HG03354 (cell line): ENCODE measurements at regions not wholly inside any gene's neighbourhood (a gene's known extent, or its start where the extent isn't known, plus 50 kb on each side); places are given as distances from the start of the nearest gene placed in this dataset.
A peak's percentile ranks its signal among the peaks of the same experiment; 100 is the strongest.
"Not testable (repeated sequence)": the region's sequence is repeated elsewhere in the genome, so short reads cannot be mapped to it uniquely, and the experiment has no call there.

ENCODE experiments used
- ATAC-seq: cut with Tn5 transposase; IDR thresholded peaks from one replicate; pipeline ENCODE4 v1.9.1; 2021; ENCODE audit warnings: mild to moderate bottlenecking; ENCODE audit not compliant: unreplicated experiment, poor library complexity, severe bottlenecking

- ATAC-seq = no peak
Measured at GRCh38 chr13:27327633-27328032, 57.0 kb downstream of the RASL11A start.

- ATAC-seq = no peak
Measured at GRCh38 chr13:27329210-27329609, 58.6 kb downstream of the RASL11A start.

- no peak for ATAC-seq
Measured at GRCh38 chr13:27334774-27335435, 64.3 kb downstream of the RASL11A start.

- ATAC-seq = no peak
Measured at GRCh38 chr13:27336014-27336673, 65.5 kb downstream of the RASL11A start.

- ATAC-seq = no peak
Measured at GRCh38 chr13:27338207-27338606, 67.6 kb downstream of the RASL11A start.

GRCh38 chr13:27338816-27339215 lies 68.2 kb downstream of the RASL11A start:
- ATAC-seq = no peak

- ATAC-seq = peak; percentile 68
Measured at GRCh38 chr13:27339299-27339698, 68.7 kb downstream of the RASL11A start.

- no peak for ATAC-seq
Measured at GRCh38 chr13:27341616-27342015, 71.0 kb downstream of the RASL11A start.

- no peak for ATAC-seq
Measured at GRCh38 chr13:27347211-27347772, 76.7 kb downstream of the RASL11A start.

- no peak for ATAC-seq
Measured at GRCh38 chr13:27348461-27348860, 76.0 kb upstream of the GTF3A start.

- no peak for ATAC-seq
Measured at GRCh38 chr13:27349458-27349857, 75.0 kb upstream of the GTF3A start.

- not testable (repeated sequence) for ATAC-seq
Measured at GRCh38 chr13:27350825-27351224, 73.6 kb upstream of the GTF3A start.

GRCh38 chr13:27352698-27353097 lies 71.7 kb upstream of the GTF3A start:
- ATAC-seq = no peak

GRCh38 chr13:27353166-27353583 lies 71.2 kb upstream of the GTF3A start:
- ATAC-seq = peak; percentile 94

- ATAC-seq = no peak
Measured at GRCh38 chr13:27353708-27354107, 70.7 kb upstream of the GTF3A start.

GRCh38 chr13:27354379-27354778 lies 70.0 kb upstream of the GTF3A start:
- ATAC-seq = no peak

GRCh38 chr13:27355894-27356293 lies 68.5 kb upstream of the GTF3A start:
- ATAC-seq = no peak

GRCh38 chr13:27358420-27358819 lies 66.0 kb upstream of the GTF3A start:
- no peak for ATAC-seq

- ATAC-seq = peak; percentile 53
Measured at GRCh38 chr13:27359199-27359821, 65.1 kb upstream of the GTF3A start.

GRCh38 chr13:27360562-27360961 lies 63.9 kb upstream of the GTF3A start:
- ATAC-seq = no peak
